VCaP (cell line): ENCODE measurements at regions not wholly inside any gene's neighbourhood (a gene's known extent, or its start where the extent isn't known, plus 50 kb on each side); places are given as distances from the start of the nearest gene placed in this dataset.

Source experiments
- H3K27ac ChIP-seq: fragments of 450-650 bp; 2 replicates; pipeline ENCODE4 v1.5.1; 2017
- CTCF ChIP-seq: fragments of 450-650 bp; conservative IDR thresholded peaks from 2 replicates; pipeline ENCODE4 v1.5.1; 2017; ENCODE audit warnings: mild to moderate bottlenecking, moderate library complexity

GRCh38 chr10:78147202-78147601, 113.5 kb downstream of the RPS24 start:
- TF ChIP-seq CTCF = no peak
- no peak overlapping the region for H3K27ac ChIP-seq

- no peak overlapping the region for H3K27ac ChIP-seq
- TF ChIP-seq CTCF = no peak
These were observed 114.7 kb downstream of the RPS24 start for GRCh38 chr10:78148216-78148960.

GRCh38 chr10:78148961-78149612, 115.4 kb downstream of the RPS24 start:
- no peak for TF ChIP-seq CTCF
- no peak overlapping the region for H3K27ac ChIP-seq

GRCh38 chr10:78150756-78151155, 117.1 kb downstream of the RPS24 start:
- TF ChIP-seq CTCF = no peak
- no peak overlapping the region for H3K27ac ChIP-seq

GRCh38 chr10:78155722-78156121, 122.1 kb downstream of the RPS24 start:
- no peak for TF ChIP-seq CTCF
- H3K27ac ChIP-seq = no peak overlapping the region

GRCh38 chr10:78160591-78160990, 126.9 kb downstream of the RPS24 start:
- TF ChIP-seq CTCF = no peak
- no peak overlapping the region for H3K27ac ChIP-seq

GRCh38 chr10:78162853-78163252, 129.2 kb downstream of the RPS24 start:
- no peak overlapping the region for H3K27ac ChIP-seq
- TF ChIP-seq CTCF = no peak
